ENCODE measurements at regions not wholly inside any gene's neighbourhood (a gene's known extent, or its start where the extent isn't known, plus 50 kb on each side); places are given as distances from the start of the nearest gene placed in this dataset.

GRCh38 chr9:104263942-104264341 is 169.8 kb downstream of the SMC2 start:
- DNase-seq (no peak), ATAC-seq (ENCODE audit: low read depth) (no peak)
- Mint-ChIP-seq H3K4me1 (no peaks in the 10 kb centered on the region), H3K27me3 (no peaks in the 10 kb centered on the region), H3K4me3 (no peak overlapping the region), H3K27ac (no peak overlapping the region), H3K9me3 (ENCODE audit: insufficient read depth) (peaks cover 2% of the 10 kb centered on the region)
- Histone ChIP-seq H3K9ac (ENCODE audit: low read length) (no peak overlapping the region), H3K79me2 (ENCODE audit: control insufficient read depth, insufficient read depth, low read length) (no peaks in the 10 kb centered on the region), H3K27ac (ENCODE audit: low read length in 2 of 2) (no peak overlapping the region), H3K4me2 (replicated peaks; ENCODE audit: low read depth, low read length, poor library complexity, severe bottlenecking) (no peak overlapping the region), H3K4me1 (ENCODE audit: control insufficient read depth in 2 of 2, insufficient read depth in 2 of 2, low read length in 2 of 2) (no peaks in the 10 kb centered on the region), H2AFZ (ENCODE audit: insufficient read depth, low read depth, low read length, poor library complexity, severe bottlenecking) (no peak overlapping the region), H3K36me3 (replicated peaks in 1 of 2; ENCODE audit: control extremely low read depth in 1 of 2, control insufficient read depth in 1 of 2, extremely low read depth in 1 of 2, insufficient read depth in 2 of 2, low read length in 1 of 2) (no peaks in the 10 kb centered on the region), H3K9me3 (ENCODE audit: control extremely low read depth in 1 of 3, control insufficient read depth in 2 of 3, insufficient read depth in 1 of 3, low read length in 2 of 3) (peaks cover 0 to 3% (median 0%) of the 10 kb centered on the region in 3 donors), H4K20me1 (ENCODE audit: control insufficient read depth, insufficient read depth, low read length, poor library complexity, severe bottlenecking) (no peaks in the 10 kb centered on the region), H3K27me3 (replicated peaks in 1 of 4; ENCODE audit: control extremely low read depth in 1 of 4, control insufficient read depth in 3 of 4, insufficient read depth in 4 of 4, low read length in 3 of 4) (no peaks in the 10 kb centered on the region), H3K4me3 (ENCODE audit: control extremely low read depth in 1 of 5, extremely low read depth in 1 of 5, insufficient read depth in 1 of 5, low read depth in 2 of 5, low read length in 4 of 5) (no peak overlapping the region)
- POLR2A ChIA-PET: no interaction called here
- TF ChIP-seq EZH2 (IDR thresholded peaks at IDR 0.05; ENCODE audit: borderline replicate concordance, insufficient read depth, low read depth, low read length, poor library complexity, severe bottlenecking): no peak
- TF ChIP-seq CTCF (IDR thresholded peaks at IDR 0.05): no peak
- intact Hi-C loops (cut with micrococcal nuclease): no loop called here
- 80% methylated on average over 1 of the region's 2 CpGs for WGBS (ENCODE audit: insufficient coverage)
- CTCF ChIA-PET: no interaction called here

- H3K4me3 Mint-ChIP-seq: no peak overlapping the region
- DNase-seq (no peak), ATAC-seq (ENCODE audit: low read depth) (no peak)
- no peaks in the 10 kb centered on the region for H3K4me1 Mint-ChIP-seq
- no CpG with 5 or more reads among the region's 1 CpG for WGBS (ENCODE audit: insufficient coverage)
- no peak overlapping the region for H2AFZ ChIP-seq (ENCODE audit: insufficient read depth, low read depth, low read length, poor library complexity, severe bottlenecking)
- no peaks in the 10 kb centered on the region for H3K27me3 ChIP-seq (replicated peaks in 1 of 4; ENCODE audit: control extremely low read depth in 1 of 4, control insufficient read depth in 3 of 4, insufficient read depth in 4 of 4, low read length in 3 of 4)
- H4K20me1 ChIP-seq (ENCODE audit: control insufficient read depth, insufficient read depth, low read length, poor library complexity, severe bottlenecking): no peaks in the 10 kb centered on the region
- CTCF ChIA-PET: no interaction called here
- no peaks in the 10 kb centered on the region for H3K36me3 ChIP-seq (replicated peaks in 1 of 2; ENCODE audit: control extremely low read depth in 1 of 2, control insufficient read depth in 1 of 2, extremely low read depth in 1 of 2, insufficient read depth in 2 of 2, low read length in 1 of 2)
- no peak overlapping the region for H3K4me3 ChIP-seq (ENCODE audit: control extremely low read depth in 1 of 5, extremely low read depth in 1 of 5, insufficient read depth in 1 of 5, low read depth in 2 of 5, low read length in 4 of 5)
- intact Hi-C loops (cut with micrococcal nuclease): no loop called here
- H3K27ac Mint-ChIP-seq: no peak overlapping the region
- H3K9ac ChIP-seq (ENCODE audit: low read length): no peak overlapping the region
- H3K27me3 Mint-ChIP-seq: no peaks in the 10 kb centered on the region
- no peaks in the 10 kb centered on the region for H3K4me1 ChIP-seq (ENCODE audit: control insufficient read depth in 2 of 2, insufficient read depth in 2 of 2, low read length in 2 of 2)
- H3K9me3 ChIP-seq (ENCODE audit: control extremely low read depth in 1 of 3, control insufficient read depth in 2 of 3, insufficient read depth in 1 of 3, low read length in 2 of 3): peaks cover 0 to 4% (median 0%) of the 10 kb centered on the region in 3 donors
- POLR2A ChIA-PET: no interaction called here
- no peak overlapping the region for H3K4me2 ChIP-seq (replicated peaks; ENCODE audit: low read depth, low read length, poor library complexity, severe bottlenecking)
- no peak overlapping the region for H3K27ac ChIP-seq (ENCODE audit: low read length in 2 of 2)
- no peak for TF ChIP-seq CTCF (IDR thresholded peaks at IDR 0.05)
- H3K9me3 Mint-ChIP-seq (ENCODE audit: insufficient read depth): peaks cover 2% of the 10 kb centered on the region
- H3K79me2 ChIP-seq (ENCODE audit: control insufficient read depth, insufficient read depth, low read length): no peaks in the 10 kb centered on the region
Observed at GRCh38 chr9:104264431-104264830, 170.3 kb downstream of the SMC2 start.
